Activated B cell treated with CpG ODN at 0.5 μM for 24 hours (primary cell): ENCODE measurements at regions not wholly inside any gene's neighbourhood (a gene's known extent, or its start where the extent isn't known, plus 50 kb on each side); places are given as distances from the start of the nearest gene placed in this dataset.

ENCODE experiments used
- ATAC-seq: fragments of 200-7000 bp; cut with Tn5 transposase; one replicate; pipeline ENCODE4 v1.10.0; 2021; ENCODE audit warnings: low read depth, mild to moderate bottlenecking, moderate library complexity
- CTCF ChIA-PET: fragments of 350-600 bp; sonication (Branson Sonifier 250); formaldehyde crosslinking; loops from one replicate; lab custom pipeline; 2021; ENCODE audit warnings: antibody characterized with exemption; lab: Charles Lee
- POLR2A ChIA-PET: fragments of 350-600 bp; sonication (Branson Sonifier 250); formaldehyde crosslinking; loops from one replicate; lab custom pipeline; 2021; ENCODE audit warnings: antibody characterized with exemption; lab: Charles Lee
- DNase-seq: peaks from one replicate; pipeline ENCODE4 v3.0.0; 2022
- H3K27ac Mint-ChIP-seq: one replicate; pipeline ENCODE4 v1.8.0; 2020; ENCODE audit warnings: mixed read lengths
- H3K27me3 Mint-ChIP-seq: one replicate; pipeline ENCODE4 v1.8.0; 2021; ENCODE audit warnings: mixed read lengths
- H3K36me3 Mint-ChIP-seq: one replicate; pipeline ENCODE4 v1.8.0; 2021; ENCODE audit warnings: low read depth, mixed read lengths
- H3K4me1 Mint-ChIP-seq: one replicate; pipeline ENCODE4 v1.8.0; 2021; ENCODE audit warnings: mixed read lengths
- H3K4me3 Mint-ChIP-seq: one replicate; pipeline ENCODE4 v1.8.0; 2020; ENCODE audit warnings: mild to moderate bottlenecking, mixed read lengths
- H3K9me3 Mint-ChIP-seq: one replicate; pipeline ENCODE4 v1.8.0; 2020; ENCODE audit warnings: mixed read lengths
- CTCF ChIP-seq: fragments of 200-600 bp; IDR thresholded peaks from one replicate; pipeline ENCODE4 v1.8.0; 2022; ENCODE audit warnings: antibody characterized with exemption, mild to moderate bottlenecking
- intact Hi-C: fragments of 100-400 bp; cut with micrococcal nuclease; formaldehyde crosslinking; loops from one replicate; pipeline ENCODE4 v1.15.1; 2024

GRCh38 chr4:64121803-64122202 is 287.4 kb downstream of the TECRL start:
- H3K27ac Mint-ChIP-seq: no peak overlapping the region
- no peak for ATAC-seq
- ChIA-PET CTCF (no interaction called here), POLR2A (no interaction called here)
- intact Hi-C loops: no loop called here
- H3K4me3 Mint-ChIP-seq: no peak overlapping the region
- no peaks in the 10 kb centered on the region for H3K4me1 Mint-ChIP-seq
- peaks cover 7% of the 10 kb centered on the region for H3K9me3 Mint-ChIP-seq
- DNase-seq: no peak
- TF ChIP-seq CTCF: no peak
- no peaks in the 10 kb centered on the region for H3K27me3 Mint-ChIP-seq
- H3K36me3 Mint-ChIP-seq: no peaks in the 10 kb centered on the region

GRCh38 chr4:64105903-64106302 is 303.3 kb downstream of the TECRL start:
- H3K4me3 Mint-ChIP-seq: no peak overlapping the region
- no peak for DNase-seq
- no peaks in the 10 kb centered on the region for H3K4me1 Mint-ChIP-seq
- no peaks in the 10 kb centered on the region for H3K27me3 Mint-ChIP-seq
- TF ChIP-seq CTCF: no peak
- no peak for ATAC-seq
- H3K36me3 Mint-ChIP-seq: no peaks in the 10 kb centered on the region
- peaks cover 3% of the 10 kb centered on the region for H3K9me3 Mint-ChIP-seq
- ChIA-PET CTCF (no interaction called here), POLR2A (no interaction called here)
- intact Hi-C loops: no loop called here
- H3K27ac Mint-ChIP-seq: no peak overlapping the region

- Mint-ChIP-seq H3K36me3 (no peaks in the 10 kb centered on the region), H3K27ac (no peak overlapping the region), H3K4me1 (no peaks in the 10 kb centered on the region), H3K4me3 (no peak overlapping the region), H3K27me3 (no peaks in the 10 kb centered on the region), H3K9me3 (peaks cover 3% of the 10 kb centered on the region)
- DNase-seq (no peak), ATAC-seq (no peak)
- intact Hi-C loops: no loop called here
- ChIA-PET POLR2A (no interaction called here), CTCF (no interaction called here)
- TF ChIP-seq CTCF: no peak
Measured at GRCh38 chr4:64095398-64095797, 313.9 kb downstream of the TECRL start.

- no peak for TF ChIP-seq CTCF
Measured at GRCh38 chr4:64079316-64079715, 329.9 kb downstream of the TECRL start.

GRCh38 chr4:64068096-64068495 is 341.2 kb downstream of the TECRL start:
- ChIA-PET CTCF (no interaction called here), POLR2A (no interaction called here)
- H3K27ac Mint-ChIP-seq: no peak overlapping the region
- H3K36me3 Mint-ChIP-seq: no peaks in the 10 kb centered on the region
- no peaks in the 10 kb centered on the region for H3K27me3 Mint-ChIP-seq
- no peaks in the 10 kb centered on the region for H3K4me1 Mint-ChIP-seq
- intact Hi-C loops: no loop called here
- H3K9me3 Mint-ChIP-seq: peaks cover 2% of the 10 kb centered on the region
- no peak for TF ChIP-seq CTCF
- no peak overlapping the region for H3K4me3 Mint-ChIP-seq
- no peak for ATAC-seq
- no peak for DNase-seq

More at GRCh38 chr4:64079316-64079715, 329.9 kb downstream of the TECRL start:
- Mint-ChIP-seq H3K27me3 (no peaks in the 10 kb centered on the region), H3K36me3 (no peaks in the 10 kb centered on the region), H3K9me3 (peaks cover 7% of the 10 kb centered on the region), H3K4me3 (no peak overlapping the region), H3K4me1 (no peaks in the 10 kb centered on the region), H3K27ac (no peak overlapping the region)
- ATAC-seq (no peak), DNase-seq (no peak)
- intact Hi-C loops: no loop called here
- ChIA-PET CTCF (no interaction called here), POLR2A (no interaction called here)
